WTC11 (cell line): ENCODE measurements at regions not wholly inside any gene's neighbourhood (a gene's known extent, or its start where the extent isn't known, plus 50 kb on each side); places are given as distances from the start of the nearest gene placed in this dataset.

Source experiments
- ATAC-seq: fragments of 200-7000 bp; cut with Tn5 transposase; 2 replicates; pipeline ENCODE4 v1.10.0; 2021; ENCODE audit warnings: mild to moderate bottlenecking, moderate library complexity
- CTCF ChIA-PET: fragments of 300-600 bp; sonication (Branson Sonifier 250); formaldehyde crosslinking; loops from one replicate; lab custom pipeline; 2021; ENCODE audit warnings: antibody characterized with exemption; lab: Charles Lee
- POLR2A ChIA-PET: fragments of 350-600 bp; sonication (Branson Sonifier 250); formaldehyde crosslinking; loops from one replicate; lab custom pipeline; 2021; ENCODE audit warnings: antibody characterized with exemption; lab: Charles Lee
- DNase-seq: peaks from one replicate; pipeline ENCODE4 v3.0.0; 2021; ENCODE audit warnings: low spot score
- H3K27ac Mint-ChIP-seq: 2 replicates; pipeline ENCODE4 v1.8.0; 2021; ENCODE audit warnings: mixed read lengths
- H3K27me3 Mint-ChIP-seq: 2 replicates; pipeline ENCODE4 v1.8.0; 2021; ENCODE audit warnings: low read depth, mild to moderate bottlenecking, moderate library complexity, mixed read lengths
- H3K36me3 Mint-ChIP-seq: 2 replicates; pipeline ENCODE4 v1.8.0; 2021; ENCODE audit warnings: mixed read lengths
- H3K4me1 Mint-ChIP-seq: 2 replicates; pipeline ENCODE4 v1.8.0; 2022; ENCODE audit warnings: mixed read lengths
- H3K4me3 Mint-ChIP-seq: 2 replicates; pipeline ENCODE4 v1.8.0; 2021; ENCODE audit warnings: mild to moderate bottlenecking, moderate library complexity, mixed read lengths
- H3K9me3 Mint-ChIP-seq: 2 replicates; pipeline ENCODE4 v1.8.0; 2021; ENCODE audit warnings: mixed read lengths
- CBFB ChIP-seq: sonication (generic); formaldehyde crosslinking; IDR thresholded peaks from 2 replicates; pipeline ENCODE4 v1.8.1; 2022; ENCODE audit warnings: mild to moderate bottlenecking, low read depth, missing genetic modification reagents
- ESRRA ChIP-seq: sonication (generic); formaldehyde crosslinking; IDR thresholded peaks from 2 replicates; pipeline ENCODE4 v1.8.1; 2022; ENCODE audit warnings: mild to moderate bottlenecking, missing genetic modification reagents, borderline replicate concordance
- FOXJ3 ChIP-seq: sonication (generic); formaldehyde crosslinking; IDR thresholded peaks from 2 replicates; pipeline ENCODE4 v1.9.0; 2021; ENCODE audit warnings: missing genetic modification reagents, mild to moderate bottlenecking, borderline replicate concordance
- GABPB1 ChIP-seq: sonication (generic); formaldehyde crosslinking; IDR thresholded peaks from 2 replicates; pipeline ENCODE4 v1.8.1; 2023; ENCODE audit warnings: mild to moderate bottlenecking, missing genetic modification reagents
- GRHL2 ChIP-seq: fragments of 250-450 bp; sonication (Bioruptor Pico); IDR thresholded peaks from 2 replicates; pipeline ENCODE4 v1.8.0; 2022; ENCODE audit warnings: mild to moderate bottlenecking, moderate library complexity; ENCODE audit not compliant: insufficient replicate concordance, severe bottlenecking
- GTF2I ChIP-seq: fragments of 250-450 bp; sonication (Bioruptor Pico); conservative IDR thresholded peaks from 2 replicates; pipeline ENCODE4 v1.4.0; 2021; ENCODE audit warnings: mild to moderate bottlenecking
- IRF2 ChIP-seq: sonication (generic); formaldehyde crosslinking; IDR thresholded peaks from 2 replicates; pipeline ENCODE4 v1.8.0; 2022; ENCODE audit warnings: low read depth, missing genetic modification reagents, borderline replicate concordance
- NFATC4 ChIP-seq: fragments of 250-450 bp; sonication (Bioruptor Pico); IDR thresholded peaks from 2 replicates; pipeline ENCODE4 v1.9.0; 2021; ENCODE audit warnings: mild to moderate bottlenecking
- NFYB ChIP-seq: sonication (generic); formaldehyde crosslinking; conservative IDR thresholded peaks from 2 replicates; pipeline ENCODE4 v1.8.0; 2022; ENCODE audit warnings: low read depth, missing genetic modification reagents
- RORB ChIP-seq: fragments of 250-450 bp; sonication (Bioruptor Pico); IDR thresholded peaks from 2 replicates; pipeline ENCODE4 v1.9.0; 2021; ENCODE audit warnings: mild to moderate bottlenecking
- SP1 ChIP-seq: sonication (generic); formaldehyde crosslinking; conservative IDR thresholded peaks from 2 replicates; pipeline ENCODE4 v1.8.1; 2022; ENCODE audit warnings: missing genetic modification reagents
- TEAD4 ChIP-seq: sonication (generic); formaldehyde crosslinking; IDR thresholded peaks from 2 replicates; pipeline ENCODE4 v1.8.0; 2022; ENCODE audit warnings: mild to moderate bottlenecking, missing genetic modification reagents
- ZNF671 ChIP-seq: fragments of 250-450 bp; sonication (Bioruptor Pico); IDR thresholded peaks from 2 replicates; pipeline ENCODE4 v1.8.0; 2021; ENCODE audit warnings: mild to moderate bottlenecking
- TF ChIP-seq, protein P1 (sequence below): sonication (generic); formaldehyde crosslinking; IDR thresholded peaks from 2 replicates; pipeline ENCODE4 v1.8.0; 2022; ENCODE audit warnings: mild to moderate bottlenecking, missing genetic modification reagents
- TF ChIP-seq, protein P2 (sequence below): sonication (generic); formaldehyde crosslinking; IDR thresholded peaks from 2 replicates; pipeline ENCODE4 v1.8.1; 2022; ENCODE audit warnings: mild to moderate bottlenecking, missing genetic modification reagents, moderate library complexity, borderline replicate concordance
- TF ChIP-seq, protein P3 (sequence below): sonication (generic); formaldehyde crosslinking; IDR thresholded peaks from 2 replicates; pipeline ENCODE4 v1.8.1; 2022; ENCODE audit warnings: low read depth, missing genetic modification reagents, borderline replicate concordance
- TF ChIP-seq, protein P4 (sequence below): sonication (generic); formaldehyde crosslinking; IDR thresholded peaks from 2 replicates; pipeline ENCODE4 v1.8.0; 2022; ENCODE audit warnings: mild to moderate bottlenecking, missing genetic modification reagents
- TF ChIP-seq, protein P5 (sequence below): sonication (generic); formaldehyde crosslinking; IDR thresholded peaks from 2 replicates; pipeline ENCODE4 v1.8.1; 2023; ENCODE audit warnings: mild to moderate bottlenecking, missing genetic modification reagents, borderline replicate concordance
- TF ChIP-seq, protein P6 (sequence below): sonication (generic); formaldehyde crosslinking; conservative IDR thresholded peaks from 2 replicates; pipeline ENCODE4 v1.8.1; 2023; ENCODE audit warnings: mild to moderate bottlenecking, low read depth, missing genetic modification reagents, moderate library complexity
- TF ChIP-seq, protein P7 (sequence below): fragments of 250-450 bp; sonication (Bioruptor Pico); IDR thresholded peaks from 2 replicates; pipeline ENCODE4 v1.9.0; 2021; ENCODE audit warnings: mild to moderate bottlenecking
- TF ChIP-seq, protein P8 (sequence below): sonication (generic); formaldehyde crosslinking; IDR thresholded peaks from 2 replicates; pipeline ENCODE4 v1.8.1; 2023; ENCODE audit warnings: mild to moderate bottlenecking, missing genetic modification reagents, moderate library complexity
- TF ChIP-seq, protein P9 (sequence below): fragments of 250-450 bp; sonication (Bioruptor Pico); IDR thresholded peaks from 2 replicates; pipeline ENCODE4 v1.9.0; 2021; ENCODE audit warnings: moderate library complexity, mild to moderate bottlenecking, inconsistent platforms, borderline replicate concordance

DNA sequence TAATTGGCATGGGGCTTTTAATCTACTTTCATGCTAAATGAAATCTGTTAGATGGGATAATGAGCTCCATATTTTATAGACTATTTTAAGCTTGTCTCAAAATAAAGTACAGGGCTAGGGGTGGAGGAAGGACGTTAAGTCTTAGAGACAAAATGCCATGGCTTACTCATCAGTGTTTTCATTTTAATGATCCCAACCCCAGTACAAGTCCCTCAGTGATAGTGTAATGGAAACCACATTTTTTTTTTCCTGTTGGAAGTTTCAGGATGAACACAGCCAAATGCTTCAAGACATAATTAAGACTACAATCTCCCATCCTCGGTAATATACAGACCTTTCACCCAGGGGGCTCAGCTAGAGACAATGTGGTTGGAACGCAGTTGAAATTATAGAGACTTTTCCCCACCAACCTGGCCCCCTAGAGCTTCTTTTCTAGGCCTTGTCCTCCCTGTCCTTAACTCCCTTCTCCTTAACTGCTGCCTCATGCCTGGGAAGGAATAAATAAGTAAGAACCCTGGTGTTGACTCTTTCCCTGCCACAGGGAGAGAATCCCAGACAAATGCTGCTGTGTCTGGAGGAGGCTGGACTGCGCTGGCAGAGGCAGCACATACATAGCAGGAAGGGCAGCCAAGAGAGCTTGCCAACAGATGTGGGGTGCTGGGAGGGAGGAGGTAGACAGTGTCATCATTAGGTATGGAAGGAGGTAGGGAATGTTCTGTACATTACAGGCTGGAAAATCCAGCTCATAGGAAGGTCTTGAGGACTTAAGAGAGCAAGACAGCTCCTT, 115.4 kb upstream of the ROPN1 start:
- no peaks in the 10 kb centered on the region for H3K36me3 Mint-ChIP-seq
- H3K4me1 Mint-ChIP-seq: no peaks in the 10 kb centered on the region
- ATAC-seq: no peak
- H3K27ac Mint-ChIP-seq: no peak overlapping the region
- H3K9me3 Mint-ChIP-seq: peaks cover 17% of the 10 kb centered on the region; the same call in 1 of the 2 replicates
- H3K27me3 Mint-ChIP-seq: no peaks in the 10 kb centered on the region
- CTCF ChIA-PET: interaction anchor here (1.0 kb wide), 1 partner anchor 27 kb away, joined by 3 read pairs; no protein-coding TSS in a partner anchor
- no peak for TF ChIP-seq GRHL2 (CRISPR knock-in tag)
- no peak for TF ChIP-seq IRF2 (CRISPR knock-in tag)
- TF ChIP-seq, protein P1, sequence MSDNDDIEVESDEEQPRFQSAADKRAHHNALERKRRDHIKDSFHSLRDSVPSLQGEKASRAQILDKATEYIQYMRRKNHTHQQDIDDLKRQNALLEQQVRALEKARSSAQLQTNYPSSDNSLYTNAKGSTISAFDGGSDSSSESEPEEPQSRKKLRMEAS (CRISPR knock-in tag): no peak
- TF ChIP-seq FOXJ3 (CRISPR knock-in tag): no peak
- TF ChIP-seq, protein P2, sequence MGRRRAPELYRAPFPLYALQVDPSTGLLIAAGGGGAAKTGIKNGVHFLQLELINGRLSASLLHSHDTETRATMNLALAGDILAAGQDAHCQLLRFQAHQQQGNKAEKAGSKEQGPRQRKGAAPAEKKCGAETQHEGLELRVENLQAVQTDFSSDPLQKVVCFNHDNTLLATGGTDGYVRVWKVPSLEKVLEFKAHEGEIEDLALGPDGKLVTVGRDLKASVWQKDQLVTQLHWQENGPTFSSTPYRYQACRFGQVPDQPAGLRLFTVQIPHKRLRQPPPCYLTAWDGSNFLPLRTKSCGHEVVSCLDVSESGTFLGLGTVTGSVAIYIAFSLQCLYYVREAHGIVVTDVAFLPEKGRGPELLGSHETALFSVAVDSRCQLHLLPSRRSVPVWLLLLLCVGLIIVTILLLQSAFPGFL: no peak
- no peak for TF ChIP-seq GABPB1
- no peak for TF ChIP-seq GTF2I (CRISPR knock-in tag)
- TF ChIP-seq ZNF671 (CRISPR knock-in tag): no peak
- POLR2A ChIA-PET: no interaction called here
- DNase-seq: no peak
- H3K4me3 Mint-ChIP-seq: no peak overlapping the region

DNA sequence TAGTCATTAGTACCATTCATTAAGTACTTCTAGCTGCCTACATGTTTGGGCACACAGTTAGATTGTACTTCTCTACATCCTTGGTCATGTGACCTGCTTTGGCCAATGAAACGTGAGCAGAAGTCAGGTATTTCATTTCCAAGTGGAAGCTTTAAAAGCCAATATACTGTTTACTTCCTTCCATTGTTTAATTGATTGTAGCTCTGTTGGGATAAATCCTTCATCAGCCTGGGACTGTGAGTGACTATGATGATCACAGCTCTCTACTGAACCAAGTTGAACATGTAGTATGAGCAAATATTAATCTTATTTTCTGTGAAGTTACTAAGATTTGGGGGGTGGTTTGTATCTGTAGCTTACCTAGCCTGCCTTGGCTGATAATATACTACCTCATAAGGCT, 116.5 kb upstream of the ROPN1 start:
- Mint-ChIP-seq H3K27ac (no peak overlapping the region), H3K36me3 (no peaks in the 10 kb centered on the region), H3K4me1 (peaks cover 5% of the 10 kb centered on the region), H3K9me3 (peaks cover 17% of the 10 kb centered on the region; the same call in 1 of the 2 replicates), H3K27me3 (no peaks in the 10 kb centered on the region), H3K4me3 (no peak overlapping the region)
- no peak for ATAC-seq
- POLR2A ChIA-PET: no interaction called here
- CTCF ChIA-PET: interaction anchor here (1.0 kb wide), 1 partner anchor 29 kb away, joined by 3 read pairs; no protein-coding TSS in a partner anchor
- no peak for DNase-seq
- TF ChIP-seq RORB (CRISPR knock-in tag) (no peak), NFATC4 (CRISPR knock-in tag) (no peak), CBFB (CRISPR knock-in tag) (no peak), ESRRA (CRISPR knock-in tag) (no peak), ZNF671 (CRISPR knock-in tag) (no peak), TEAD4 (CRISPR knock-in tag) (no peak), NFYB (CRISPR knock-in tag) (no peak), SP1 (CRISPR knock-in tag) (no peak)
- TF ChIP-seq, protein P3, sequence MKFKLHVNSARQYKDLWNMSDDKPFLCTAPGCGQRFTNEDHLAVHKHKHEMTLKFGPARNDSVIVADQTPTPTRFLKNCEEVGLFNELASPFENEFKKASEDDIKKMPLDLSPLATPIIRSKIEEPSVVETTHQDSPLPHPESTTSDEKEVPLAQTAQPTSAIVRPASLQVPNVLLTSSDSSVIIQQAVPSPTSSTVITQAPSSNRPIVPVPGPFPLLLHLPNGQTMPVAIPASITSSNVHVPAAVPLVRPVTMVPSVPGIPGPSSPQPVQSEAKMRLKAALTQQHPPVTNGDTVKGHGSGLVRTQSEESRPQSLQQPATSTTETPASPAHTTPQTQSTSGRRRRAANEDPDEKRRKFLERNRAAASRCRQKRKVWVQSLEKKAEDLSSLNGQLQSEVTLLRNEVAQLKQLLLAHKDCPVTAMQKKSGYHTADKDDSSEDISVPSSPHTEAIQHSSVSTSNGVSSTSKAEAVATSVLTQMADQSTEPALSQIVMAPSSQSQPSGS (CRISPR knock-in tag): no peak
- TF ChIP-seq, protein P4, sequence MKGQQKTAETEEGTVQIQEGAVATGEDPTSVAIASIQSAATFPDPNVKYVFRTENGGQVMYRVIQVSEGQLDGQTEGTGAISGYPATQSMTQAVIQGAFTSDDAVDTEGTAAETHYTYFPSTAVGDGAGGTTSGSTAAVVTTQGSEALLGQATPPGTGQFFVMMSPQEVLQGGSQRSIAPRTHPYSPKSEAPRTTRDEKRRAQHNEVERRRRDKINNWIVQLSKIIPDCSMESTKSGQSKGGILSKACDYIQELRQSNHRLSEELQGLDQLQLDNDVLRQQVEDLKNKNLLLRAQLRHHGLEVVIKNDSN (CRISPR knock-in tag): no peak
- TF ChIP-seq, protein P5, sequence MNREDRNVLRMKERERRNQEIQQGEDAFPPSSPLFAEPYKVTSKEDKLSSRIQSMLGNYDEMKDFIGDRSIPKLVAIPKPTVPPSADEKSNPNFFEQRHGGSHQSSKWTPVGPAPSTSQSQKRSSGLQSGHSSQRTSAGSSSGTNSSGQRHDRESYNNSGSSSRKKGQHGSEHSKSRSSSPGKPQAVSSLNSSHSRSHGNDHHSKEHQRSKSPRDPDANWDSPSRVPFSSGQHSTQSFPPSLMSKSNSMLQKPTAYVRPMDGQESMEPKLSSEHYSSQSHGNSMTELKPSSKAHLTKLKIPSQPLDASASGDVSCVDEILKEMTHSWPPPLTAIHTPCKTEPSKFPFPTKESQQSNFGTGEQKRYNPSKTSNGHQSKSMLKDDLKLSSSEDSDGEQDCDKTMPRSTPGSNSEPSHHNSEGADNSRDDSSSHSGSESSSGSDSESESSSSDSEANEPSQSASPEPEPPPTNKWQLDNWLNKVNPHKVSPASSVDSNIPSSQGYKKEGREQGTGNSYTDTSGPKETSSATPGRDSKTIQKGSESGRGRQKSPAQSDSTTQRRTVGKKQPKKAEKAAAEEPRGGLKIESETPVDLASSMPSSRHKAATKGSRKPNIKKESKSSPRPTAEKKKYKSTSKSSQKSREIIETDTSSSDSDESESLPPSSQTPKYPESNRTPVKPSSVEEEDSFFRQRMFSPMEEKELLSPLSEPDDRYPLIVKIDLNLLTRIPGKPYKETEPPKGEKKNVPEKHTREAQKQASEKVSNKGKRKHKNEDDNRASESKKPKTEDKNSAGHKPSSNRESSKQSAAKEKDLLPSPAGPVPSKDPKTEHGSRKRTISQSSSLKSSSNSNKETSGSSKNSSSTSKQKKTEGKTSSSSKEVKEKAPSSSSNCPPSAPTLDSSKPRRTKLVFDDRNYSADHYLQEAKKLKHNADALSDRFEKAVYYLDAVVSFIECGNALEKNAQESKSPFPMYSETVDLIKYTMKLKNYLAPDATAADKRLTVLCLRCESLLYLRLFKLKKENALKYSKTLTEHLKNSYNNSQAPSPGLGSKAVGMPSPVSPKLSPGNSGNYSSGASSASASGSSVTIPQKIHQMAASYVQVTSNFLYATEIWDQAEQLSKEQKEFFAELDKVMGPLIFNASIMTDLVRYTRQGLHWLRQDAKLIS (CRISPR knock-in tag): no peak
- TF ChIP-seq, protein P6, sequence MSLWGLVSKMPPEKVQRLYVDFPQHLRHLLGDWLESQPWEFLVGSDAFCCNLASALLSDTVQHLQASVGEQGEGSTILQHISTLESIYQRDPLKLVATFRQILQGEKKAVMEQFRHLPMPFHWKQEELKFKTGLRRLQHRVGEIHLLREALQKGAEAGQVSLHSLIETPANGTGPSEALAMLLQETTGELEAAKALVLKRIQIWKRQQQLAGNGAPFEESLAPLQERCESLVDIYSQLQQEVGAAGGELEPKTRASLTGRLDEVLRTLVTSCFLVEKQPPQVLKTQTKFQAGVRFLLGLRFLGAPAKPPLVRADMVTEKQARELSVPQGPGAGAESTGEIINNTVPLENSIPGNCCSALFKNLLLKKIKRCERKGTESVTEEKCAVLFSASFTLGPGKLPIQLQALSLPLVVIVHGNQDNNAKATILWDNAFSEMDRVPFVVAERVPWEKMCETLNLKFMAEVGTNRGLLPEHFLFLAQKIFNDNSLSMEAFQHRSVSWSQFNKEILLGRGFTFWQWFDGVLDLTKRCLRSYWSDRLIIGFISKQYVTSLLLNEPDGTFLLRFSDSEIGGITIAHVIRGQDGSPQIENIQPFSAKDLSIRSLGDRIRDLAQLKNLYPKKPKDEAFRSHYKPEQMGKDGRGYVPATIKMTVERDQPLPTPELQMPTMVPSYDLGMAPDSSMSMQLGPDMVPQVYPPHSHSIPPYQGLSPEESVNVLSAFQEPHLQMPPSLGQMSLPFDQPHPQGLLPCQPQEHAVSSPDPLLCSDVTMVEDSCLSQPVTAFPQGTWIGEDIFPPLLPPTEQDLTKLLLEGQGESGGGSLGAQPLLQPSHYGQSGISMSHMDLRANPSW (CRISPR knock-in tag): no peak
- TF ChIP-seq, protein P7, sequence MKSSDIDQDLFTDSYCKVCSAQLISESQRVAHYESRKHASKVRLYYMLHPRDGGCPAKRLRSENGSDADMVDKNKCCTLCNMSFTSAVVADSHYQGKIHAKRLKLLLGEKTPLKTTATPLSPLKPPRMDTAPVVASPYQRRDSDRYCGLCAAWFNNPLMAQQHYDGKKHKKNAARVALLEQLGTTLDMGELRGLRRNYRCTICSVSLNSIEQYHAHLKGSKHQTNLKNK (CRISPR knock-in tag): no peak
- TF ChIP-seq, protein P8, sequence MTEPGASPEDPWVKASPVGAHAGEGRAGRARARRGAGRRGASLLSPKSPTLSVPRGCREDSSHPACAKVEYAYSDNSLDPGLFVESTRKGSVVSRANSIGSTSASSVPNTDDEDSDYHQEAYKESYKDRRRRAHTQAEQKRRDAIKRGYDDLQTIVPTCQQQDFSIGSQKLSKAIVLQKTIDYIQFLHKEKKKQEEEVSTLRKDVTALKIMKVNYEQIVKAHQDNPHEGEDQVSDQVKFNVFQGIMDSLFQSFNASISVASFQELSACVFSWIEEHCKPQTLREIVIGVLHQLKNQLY (CRISPR knock-in tag): no peak
- TF ChIP-seq, protein P9, sequence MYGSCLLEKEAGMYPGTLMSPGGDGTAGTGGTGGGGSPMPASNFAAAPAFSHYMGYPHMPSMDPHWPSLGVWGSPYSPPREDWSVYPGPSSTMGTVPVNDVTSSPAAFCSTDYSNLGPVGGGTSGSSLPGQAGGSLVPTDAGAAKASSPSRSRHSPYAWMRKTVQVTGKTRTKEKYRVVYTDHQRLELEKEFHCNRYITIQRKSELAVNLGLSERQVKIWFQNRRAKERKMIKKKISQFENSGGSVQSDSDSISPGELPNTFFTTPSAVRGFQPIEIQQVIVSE: no peak
